Keratinocyte (primary cell): ENCODE measurements at regions not wholly inside any gene's neighbourhood (a gene's known extent, or its start where the extent isn't known, plus 50 kb on each side); places are given as distances from the start of the nearest gene placed in this dataset.

Experiments used
- CTCF ChIP-seq, 3 experiments: IDR thresholded peaks in 1 of 3; conservative IDR thresholded peaks in 1 of 3; optimal IDR thresholded peaks in 1 of 3; 2 replicates in 2 of 3; 3 replicates in 1 of 3; pipeline versions ENCODE3 to v1.5.1; 2011; ENCODE audit warnings: low read length in 3 of 3, mild to moderate bottlenecking in 3 of 3, moderate library complexity in 2 of 3, control low read depth in 1 of 3, inconsistent platforms in 1 of 3; ENCODE audit not compliant: insufficient read depth in 2 of 3; ENCODE audit errors: extremely low read depth in 1 of 3
- EZH2 ChIP-seq: IDR thresholded peaks from one replicate; pipeline ENCODE4 v1.6.1; 2012; ENCODE audit warnings: inconsistent platforms, mild to moderate bottlenecking, low read length, moderate library complexity

- no peak for TF ChIP-seq CTCF (optimal IDR thresholded peaks at IDR 0.05 in 1 of 3, IDR thresholded peaks at IDR 0.05 in 1 of 3, conservative IDR thresholded peaks at IDR 0.05 in 1 of 3; ENCODE audit: extremely low read depth in 1 of 3, insufficient read depth in 2 of 3, low read length in 3 of 3)
- TF ChIP-seq EZH2, result no peak
Observed at GRCh38 chr16:72609933-72610332, 438.0 kb upstream of the PMFBP1 start.
